HEK293 (cell line): ENCODE measurements at regions not wholly inside any gene's neighbourhood (a gene's known extent, or its start where the extent isn't known, plus 50 kb on each side); places are given as distances from the start of the nearest gene placed in this dataset.

Experiments
- CTCF ChIA-PET: fragments of 350-600 bp; formaldehyde crosslinking; extraction: SDS; loops from one replicate; lab custom pipeline; 2021; ENCODE audit warnings: antibody characterized with exemption; lab: Yijun Ruan, JAX
- POLR2A ChIA-PET: fragments of 300-600 bp; formaldehyde crosslinking; extraction: SDS; loops from one replicate; lab custom pipeline; 2020; ENCODE audit warnings: antibody characterized with exemption, inconsistent platforms; lab: Yijun Ruan, JAX
- H3K27ac ChIP-seq: fragments of 200-500 bp; sonication (Bioruptor generic); 2 replicates; pipeline ENCODE4 v1.5.1; 2014; ENCODE audit warnings: low read depth, low read length, control low read depth, inconsistent platforms; ENCODE audit errors: extremely low read depth
- H3K36me3 ChIP-seq, 2 experiments: fragments of 200-500 bp in 1 of 2; sonication (Bioruptor generic) in 1 of 2; 1 replicate in 1 of 2; 2 replicates in 1 of 2; pipeline ENCODE4 v1.5.1; 2014 to 2017; ENCODE audit warnings: inconsistent platforms in 2 of 2, low read length in 2 of 2; ENCODE audit not compliant: control insufficient read depth in 2 of 2, insufficient read depth in 1 of 2
- H3K4me1 ChIP-seq: fragments of 200-500 bp; sonication (Bioruptor generic); 2 replicates; pipeline ENCODE4 v1.5.1; 2014; ENCODE audit warnings: mild to moderate bottlenecking, low read length, inconsistent platforms; ENCODE audit not compliant: control insufficient read depth, insufficient read depth
- H3K4me3 ChIP-seq: 2 replicates; pipeline ENCODE4 v1.5.1; 2011; ENCODE audit warnings: low read depth, mild to moderate bottlenecking, control low read depth, low read length, moderate library complexity
- H3K9me3 ChIP-seq: fragments of 200-500 bp; sonication (Bioruptor generic); 2 replicates; pipeline ENCODE4 v1.5.1; 2014; ENCODE audit warnings: low read depth, low read length, inconsistent platforms; ENCODE audit not compliant: control insufficient read depth, insufficient read depth
- GFI1B ChIP-seq: fragments of 450-650 bp; formaldehyde crosslinking; IDR thresholded peaks from 2 replicates; pipeline ENCODE4 v1.5.1; 2016; ENCODE audit warnings: missing biosample characterization, missing genetic modification characterization
- GLI2 ChIP-seq: fragments of 450-650 bp; formaldehyde crosslinking; IDR thresholded peaks from 2 replicates; pipeline ENCODE4; 2017; ENCODE audit warnings: missing biosample characterization, missing genetic modification characterization, low read depth, borderline replicate concordance
- GLIS2 ChIP-seq: fragments of 450-650 bp; formaldehyde crosslinking; IDR thresholded peaks from 2 replicates; pipeline ENCODE4 v1.5.1; 2016; ENCODE audit warnings: missing biosample characterization, missing genetic modification characterization
- SCRT1 ChIP-seq: fragments of 450-650 bp; formaldehyde crosslinking; IDR thresholded peaks from 2 replicates; pipeline ENCODE4 v1.5.1; 2016; ENCODE audit warnings: missing biosample characterization, missing genetic modification characterization, borderline replicate concordance
- WT1 ChIP-seq: fragments of 450-650 bp; formaldehyde crosslinking; IDR thresholded peaks from 2 replicates; pipeline ENCODE4 v1.5.1; 2016; ENCODE audit warnings: missing biosample characterization, missing genetic modification characterization
- ZBTB7A ChIP-seq: fragments of 450-650 bp; formaldehyde crosslinking; IDR thresholded peaks from 2 replicates; pipeline ENCODE4 v1.5.1; 2016; ENCODE audit warnings: low read depth, missing biosample characterization, missing genetic modification characterization
- ZBTB8A ChIP-seq: fragments of 450-650 bp; formaldehyde crosslinking; IDR thresholded peaks from 2 replicates; pipeline ENCODE4 v1.5.1; 2016; ENCODE audit warnings: missing biosample characterization, missing genetic modification characterization
- ZEB2 ChIP-seq: fragments of 450-650 bp; formaldehyde crosslinking; IDR thresholded peaks from 2 replicates; pipeline ENCODE4 v1.5.1; 2016; ENCODE audit warnings: missing biosample characterization, missing genetic modification characterization
- ZFHX2 ChIP-seq: fragments of 450-650 bp; formaldehyde crosslinking; conservative IDR thresholded peaks from 2 replicates; pipeline ENCODE4 v1.5.1; 2016; ENCODE audit warnings: missing biosample characterization, missing genetic modification characterization
- ZFP69B ChIP-seq: fragments of 450-650 bp; formaldehyde crosslinking; IDR thresholded peaks from 2 replicates; pipeline ENCODE4 v1.5.1; 2016; ENCODE audit warnings: missing biosample characterization, missing genetic modification characterization
- ZNF157 ChIP-seq: fragments of 450-650 bp; formaldehyde crosslinking; IDR thresholded peaks from 2 replicates; pipeline ENCODE4 v1.5.1; 2016; ENCODE audit warnings: missing biosample characterization, missing genetic modification characterization
- ZNF18 ChIP-seq: fragments of 450-650 bp; formaldehyde crosslinking; IDR thresholded peaks from 2 replicates; pipeline ENCODE4 v1.5.1; 2016; ENCODE audit warnings: missing biosample characterization, missing genetic modification characterization
- ZNF184 ChIP-seq: fragments of 450-650 bp; IDR thresholded peaks from 2 replicates; pipeline ENCODE4 v1.5.1; 2018; ENCODE audit warnings: missing biosample characterization, mild to moderate bottlenecking, missing genetic modification characterization
- ZNF280D ChIP-seq: fragments of 450-650 bp; formaldehyde crosslinking; IDR thresholded peaks from 2 replicates; pipeline ENCODE4 v1.5.1; 2016; ENCODE audit warnings: missing biosample characterization, missing genetic modification characterization
- ZNF341 ChIP-seq: fragments of 450-650 bp; formaldehyde crosslinking; IDR thresholded peaks from 2 replicates; pipeline ENCODE4; 2016; ENCODE audit warnings: low read depth, missing biosample characterization, missing genetic modification characterization
- ZNF398 ChIP-seq: fragments of 450-650 bp; formaldehyde crosslinking; IDR thresholded peaks from 2 replicates; pipeline ENCODE4 v1.5.1; 2017; ENCODE audit warnings: missing biosample characterization, missing genetic modification characterization
- ZNF544 ChIP-seq: fragments of 450-650 bp; formaldehyde crosslinking; IDR thresholded peaks from 2 replicates; pipeline ENCODE4 v1.5.0; 2017; ENCODE audit warnings: missing biosample characterization, missing genetic modification characterization
- ZNF623 ChIP-seq: fragments of 450-650 bp; formaldehyde crosslinking; IDR thresholded peaks from 2 replicates; pipeline ENCODE4 v1.5.1; 2016; ENCODE audit warnings: missing biosample characterization, missing genetic modification characterization
- ZNF777 ChIP-seq: fragments of 450-650 bp; formaldehyde crosslinking; IDR thresholded peaks from 2 replicates; pipeline ENCODE4 v1.5.1; 2017; ENCODE audit warnings: missing biosample characterization, missing genetic modification characterization, borderline replicate concordance
- ZNF843 ChIP-seq: fragments of 450-650 bp; formaldehyde crosslinking; IDR thresholded peaks from 2 replicates; pipeline ENCODE4 v1.5.1; 2016; ENCODE audit warnings: missing biosample characterization, missing genetic modification characterization
- ZXDB ChIP-seq: fragments of 450-650 bp; formaldehyde crosslinking; IDR thresholded peaks from 2 replicates; pipeline ENCODE4 v1.5.1; 2016; ENCODE audit warnings: missing biosample characterization, missing genetic modification characterization
- TF ChIP-seq, protein P1 (sequence below): fragments of 450-650 bp; formaldehyde crosslinking; IDR thresholded peaks from 2 replicates; pipeline ENCODE4 v1.5.1; 2016; ENCODE audit warnings: missing biosample characterization, missing genetic modification characterization
- TF ChIP-seq, protein P2 (sequence below): fragments of 450-650 bp; IDR thresholded peaks from 2 replicates; pipeline ENCODE4 v1.5.1; 2018; ENCODE audit warnings: missing biosample characterization, mild to moderate bottlenecking, missing genetic modification characterization
- TF ChIP-seq, protein P3 (sequence below): fragments of 450-650 bp; formaldehyde crosslinking; IDR thresholded peaks from 2 replicates; pipeline ENCODE4 v1.5.1; 2016; ENCODE audit warnings: missing biosample characterization, missing genetic modification characterization

GRCh38 chr2:49369650-49370049 lies 215.3 kb upstream of the FSHR start (continued):
- TF ChIP-seq, protein P1, sequence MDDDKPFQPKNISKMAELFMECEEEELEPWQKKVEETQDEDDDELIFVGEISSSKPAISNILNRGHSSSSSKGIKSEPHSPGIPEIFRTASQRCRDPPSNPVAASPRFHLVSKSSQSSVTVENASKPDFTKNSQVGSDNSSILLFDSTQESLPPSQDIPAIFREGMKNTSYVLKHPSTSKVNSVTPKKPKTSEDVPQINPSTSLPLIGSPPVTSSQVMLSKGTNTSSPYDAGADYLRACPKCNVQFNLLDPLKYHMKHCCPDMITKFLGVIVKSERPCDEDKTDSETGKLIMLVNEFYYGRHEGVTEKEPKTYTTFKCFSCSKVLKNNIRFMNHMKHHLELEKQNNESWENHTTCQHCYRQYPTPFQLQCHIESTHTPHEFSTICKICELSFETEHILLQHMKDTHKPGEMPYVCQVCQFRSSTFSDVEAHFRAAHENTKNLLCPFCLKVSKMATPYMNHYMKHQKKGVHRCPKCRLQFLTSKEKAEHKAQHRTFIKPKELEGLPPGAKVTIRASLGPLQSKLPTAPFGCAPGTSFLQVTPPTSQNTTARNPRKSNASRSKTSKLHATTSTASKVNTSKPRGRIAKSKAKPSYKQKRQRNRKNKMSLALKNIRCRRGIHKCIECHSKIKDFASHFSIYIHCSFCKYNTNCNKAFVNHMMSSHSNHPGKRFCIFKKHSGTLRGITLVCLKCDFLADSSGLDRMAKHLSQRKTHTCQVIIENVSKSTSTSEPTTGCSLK: no peak

GRCh38 chr2:49369101-49369500 lies 214.8 kb upstream of the FSHR start:
- ChIA-PET CTCF (no interaction called here), POLR2A (no interaction called here)
- Histone ChIP-seq H3K9me3 (no peaks in the 10 kb centered on the region), H3K27ac (no peak overlapping the region), H3K4me3 (no peak overlapping the region), H3K4me1 (no peaks in the 10 kb centered on the region), H3K36me3 (no peaks in the 10 kb centered on the region)
- TF ChIP-seq GFI1B: no peak
- no peak for TF ChIP-seq ZNF398 (tag by site-specific recombination)
- no peak for TF ChIP-seq GLI2 (tag by site-specific recombination)
- TF ChIP-seq WT1 (tag by site-specific recombination): no peak
- TF ChIP-seq ZEB2 (tag by site-specific recombination): no peak
- TF ChIP-seq ZFHX2 (tag by site-specific recombination): no peak
- TF ChIP-seq ZNF843 (tag by site-specific recombination): no peak
- no peak for TF ChIP-seq ZNF184 (tag by site-specific recombination)
- TF ChIP-seq, protein P2, sequence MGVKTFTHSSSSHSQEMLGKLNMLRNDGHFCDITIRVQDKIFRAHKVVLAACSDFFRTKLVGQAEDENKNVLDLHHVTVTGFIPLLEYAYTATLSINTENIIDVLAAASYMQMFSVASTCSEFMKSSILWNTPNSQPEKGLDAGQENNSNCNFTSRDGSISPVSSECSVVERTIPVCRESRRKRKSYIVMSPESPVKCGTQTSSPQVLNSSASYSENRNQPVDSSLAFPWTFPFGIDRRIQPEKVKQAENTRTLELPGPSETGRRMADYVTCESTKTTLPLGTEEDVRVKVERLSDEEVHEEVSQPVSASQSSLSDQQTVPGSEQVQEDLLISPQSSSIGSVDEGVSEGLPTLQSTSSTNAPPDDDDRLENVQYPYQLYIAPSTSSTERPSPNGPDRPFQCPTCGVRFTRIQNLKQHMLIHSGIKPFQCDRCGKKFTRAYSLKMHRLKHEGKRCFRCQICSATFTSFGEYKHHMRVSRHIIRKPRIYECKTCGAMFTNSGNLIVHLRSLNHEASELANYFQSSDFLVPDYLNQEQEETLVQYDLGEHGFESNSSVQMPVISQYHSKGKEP: no peak
- TF ChIP-seq ZNF777 (tag by site-specific recombination): no peak
- no peak for TF ChIP-seq ZNF544 (tag by site-specific recombination)

DNA sequence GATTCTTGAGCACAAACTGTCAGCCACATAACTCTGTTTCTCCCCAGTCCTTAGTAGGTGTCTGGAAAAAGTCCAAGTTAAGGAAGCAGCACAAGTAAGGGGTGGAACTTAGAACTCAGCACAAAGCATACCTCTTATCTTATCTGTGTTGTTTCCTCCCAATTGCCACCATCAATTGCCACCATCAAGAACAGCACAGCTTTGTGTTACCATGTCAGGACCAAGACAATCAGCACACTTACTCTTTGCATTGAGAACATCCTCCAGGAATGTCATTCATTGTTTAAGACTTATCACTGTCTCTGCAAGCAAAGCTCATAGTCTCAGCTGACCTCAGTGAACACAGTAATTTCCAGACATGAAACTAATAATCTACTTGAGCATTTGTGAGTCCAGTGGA lies 212.7 kb upstream of the FSHR start:
- H3K9me3 ChIP-seq: no peaks in the 10 kb centered on the region
- H3K4me1 ChIP-seq: no peaks in the 10 kb centered on the region
- ChIA-PET POLR2A (no interaction called here), CTCF (interaction anchor here (0.6 kb wide), 1 partner anchor 18 kb away, joined by 3 read pairs; no protein-coding TSS in a partner anchor)
- no peak overlapping the region for H3K4me3 ChIP-seq
- H3K27ac ChIP-seq: no peak overlapping the region
- no peaks in the 10 kb centered on the region for H3K36me3 ChIP-seq
- no peak for TF ChIP-seq ZBTB7A
- TF ChIP-seq ZXDB (tag by site-specific recombination): no peak
- no peak for TF ChIP-seq ZFP69B (tag by site-specific recombination)
- TF ChIP-seq ZBTB8A (tag by site-specific recombination): no peak
- no peak for TF ChIP-seq ZNF157 (tag by site-specific recombination)
- TF ChIP-seq ZNF341 (tag by site-specific recombination): no peak
- TF ChIP-seq ZNF280D: no peak
- no peak for TF ChIP-seq ZNF623 (tag by site-specific recombination)
- TF ChIP-seq, protein P3, sequence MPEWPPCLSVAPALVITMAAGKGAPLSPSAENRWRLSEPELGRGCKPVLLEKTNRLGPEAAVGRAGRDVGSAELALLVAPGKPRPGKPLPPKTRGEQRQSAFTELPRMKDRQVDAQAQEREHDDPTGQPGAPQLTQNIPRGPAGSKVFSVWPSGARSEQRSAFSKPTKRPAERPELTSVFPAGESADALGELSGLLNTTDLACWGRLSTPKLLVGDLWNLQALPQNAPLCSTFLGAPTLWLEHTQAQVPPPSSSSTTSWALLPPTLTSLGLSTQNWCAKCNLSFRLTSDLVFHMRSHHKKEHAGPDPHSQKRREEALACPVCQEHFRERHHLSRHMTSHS (tag by site-specific recombination): no peak
- TF ChIP-seq GLIS2 (tag by site-specific recombination): no peak
- no peak for TF ChIP-seq SCRT1 (tag by site-specific recombination)
- TF ChIP-seq ZNF18: no peak
